ENCODE measurements at regions not wholly inside any gene's neighbourhood (a gene's known extent, or its start where the extent isn't known, plus 50 kb on each side); places are given as distances from the start of the nearest gene placed in this dataset.
"Not testable (repeated sequence)": the region's sequence is repeated elsewhere in the genome, so short reads cannot be mapped to it uniquely, and the experiment has no call there.

DNA sequence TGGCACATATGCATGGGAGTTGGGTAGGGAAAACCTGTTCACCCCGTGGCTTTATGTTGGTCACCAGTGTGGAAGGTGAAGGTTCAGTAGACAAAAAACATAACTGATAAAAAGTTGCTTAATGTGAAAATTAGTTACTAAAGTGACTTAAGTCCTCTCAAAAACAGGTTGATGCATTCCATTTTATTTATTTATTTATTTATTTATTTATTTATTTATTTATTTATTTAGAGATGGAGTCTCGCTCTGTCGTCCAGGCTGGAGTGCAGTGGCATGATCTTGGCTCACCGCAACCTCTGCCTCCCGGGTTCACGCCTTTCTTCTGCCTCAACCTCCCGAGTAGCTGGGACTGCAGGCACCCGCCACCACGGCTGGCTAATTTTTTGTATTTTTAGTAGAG is 541.0 kb downstream of the DCDC2C start:
- TF ChIP-seq, protein P1, sequence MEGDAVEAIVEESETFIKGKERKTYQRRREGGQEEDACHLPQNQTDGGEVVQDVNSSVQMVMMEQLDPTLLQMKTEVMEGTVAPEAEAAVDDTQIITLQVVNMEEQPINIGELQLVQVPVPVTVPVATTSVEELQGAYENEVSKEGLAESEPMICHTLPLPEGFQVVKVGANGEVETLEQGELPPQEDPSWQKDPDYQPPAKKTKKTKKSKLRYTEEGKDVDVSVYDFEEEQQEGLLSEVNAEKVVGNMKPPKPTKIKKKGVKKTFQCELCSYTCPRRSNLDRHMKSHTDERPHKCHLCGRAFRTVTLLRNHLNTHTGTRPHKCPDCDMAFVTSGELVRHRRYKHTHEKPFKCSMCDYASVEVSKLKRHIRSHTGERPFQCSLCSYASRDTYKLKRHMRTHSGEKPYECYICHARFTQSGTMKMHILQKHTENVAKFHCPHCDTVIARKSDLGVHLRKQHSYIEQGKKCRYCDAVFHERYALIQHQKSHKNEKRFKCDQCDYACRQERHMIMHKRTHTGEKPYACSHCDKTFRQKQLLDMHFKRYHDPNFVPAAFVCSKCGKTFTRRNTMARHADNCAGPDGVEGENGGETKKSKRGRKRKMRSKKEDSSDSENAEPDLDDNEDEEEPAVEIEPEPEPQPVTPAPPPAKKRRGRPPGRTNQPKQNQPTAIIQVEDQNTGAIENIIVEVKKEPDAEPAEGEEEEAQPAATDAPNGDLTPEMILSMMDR (conservative IDR thresholded peaks at IDR 0.05), result not testable (repeated sequence)
- TF ChIP-seq EZH2 (IDR thresholded peaks at IDR 0.05; ENCODE audit: low read depth), result not testable (repeated sequence)
